Cardiac fibroblast (primary cell): ENCODE measurements at regions not wholly inside any gene's neighbourhood (a gene's known extent, or its start where the extent isn't known, plus 50 kb on each side); places are given as distances from the start of the nearest gene placed in this dataset.

ENCODE experiments used
- DNase-seq, 2 donors: peaks; one replicate each; pipeline versions ENCODE4 v3.0.0 to v3.0.0-alpha.2; 2010; ENCODE audit warnings: low read depth in 2 of 2
- H3K4me3 ChIP-seq, 2 donors: replicated peaks in 1 of 2; 1 replicate in 1 of 2; 2 replicates in 1 of 2; pipeline ENCODE4 v1.5.1; 2011; ENCODE audit warnings: low read depth in 2 of 2, low read length in 2 of 2, mild to moderate bottlenecking in 2 of 2, moderate library complexity in 1 of 2
- TF ChIP-seq, protein P1 (sequence below): IDR thresholded peaks from one replicate; pipeline ENCODE4 v1.5.1; 2011; ENCODE audit warnings: low read depth, mild to moderate bottlenecking, low read length, inconsistent platforms

DNA sequence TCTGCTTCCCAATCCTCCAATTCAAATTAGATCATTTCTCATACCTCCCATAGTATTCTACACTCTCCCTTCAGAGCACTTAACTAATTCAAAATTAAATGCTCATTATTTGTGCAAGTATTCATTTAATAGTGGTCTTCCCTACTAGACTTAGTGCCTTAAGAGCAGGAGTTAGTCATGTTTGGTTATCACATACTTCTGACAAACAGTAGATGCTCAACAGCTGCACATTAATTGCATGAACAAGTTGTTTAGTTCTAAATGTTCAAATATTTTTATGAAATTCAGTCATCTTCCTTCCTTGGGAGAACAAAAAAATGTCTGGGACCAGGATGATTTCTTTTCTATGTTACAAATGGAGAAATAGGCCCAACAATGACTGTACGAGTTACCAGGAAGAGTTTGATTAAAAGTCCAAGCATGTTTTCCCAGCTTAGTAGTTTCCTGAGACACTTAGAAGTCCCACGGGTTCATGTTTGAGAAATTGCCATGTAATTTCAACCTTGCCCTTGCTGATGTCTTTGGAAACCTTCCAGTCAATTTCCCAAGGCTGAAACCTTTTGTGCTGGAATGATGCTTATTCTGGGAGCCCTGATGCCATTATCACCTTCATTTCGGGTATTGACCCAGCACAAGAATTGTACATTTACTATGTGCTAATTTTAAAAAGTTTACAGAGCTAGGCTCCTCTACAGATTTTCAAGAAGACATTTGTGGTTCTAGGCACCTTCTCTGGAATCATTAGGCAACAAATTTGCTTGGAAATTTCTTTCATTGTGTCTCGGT is 437.9 kb upstream of the PLXNA2 start:
- DNase-seq: peak in 1 of 2 donors; percentile 2
- TF ChIP-seq, protein P1, sequence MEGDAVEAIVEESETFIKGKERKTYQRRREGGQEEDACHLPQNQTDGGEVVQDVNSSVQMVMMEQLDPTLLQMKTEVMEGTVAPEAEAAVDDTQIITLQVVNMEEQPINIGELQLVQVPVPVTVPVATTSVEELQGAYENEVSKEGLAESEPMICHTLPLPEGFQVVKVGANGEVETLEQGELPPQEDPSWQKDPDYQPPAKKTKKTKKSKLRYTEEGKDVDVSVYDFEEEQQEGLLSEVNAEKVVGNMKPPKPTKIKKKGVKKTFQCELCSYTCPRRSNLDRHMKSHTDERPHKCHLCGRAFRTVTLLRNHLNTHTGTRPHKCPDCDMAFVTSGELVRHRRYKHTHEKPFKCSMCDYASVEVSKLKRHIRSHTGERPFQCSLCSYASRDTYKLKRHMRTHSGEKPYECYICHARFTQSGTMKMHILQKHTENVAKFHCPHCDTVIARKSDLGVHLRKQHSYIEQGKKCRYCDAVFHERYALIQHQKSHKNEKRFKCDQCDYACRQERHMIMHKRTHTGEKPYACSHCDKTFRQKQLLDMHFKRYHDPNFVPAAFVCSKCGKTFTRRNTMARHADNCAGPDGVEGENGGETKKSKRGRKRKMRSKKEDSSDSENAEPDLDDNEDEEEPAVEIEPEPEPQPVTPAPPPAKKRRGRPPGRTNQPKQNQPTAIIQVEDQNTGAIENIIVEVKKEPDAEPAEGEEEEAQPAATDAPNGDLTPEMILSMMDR: no peak
- no peak overlapping the region for H3K4me3 ChIP-seq

DNA sequence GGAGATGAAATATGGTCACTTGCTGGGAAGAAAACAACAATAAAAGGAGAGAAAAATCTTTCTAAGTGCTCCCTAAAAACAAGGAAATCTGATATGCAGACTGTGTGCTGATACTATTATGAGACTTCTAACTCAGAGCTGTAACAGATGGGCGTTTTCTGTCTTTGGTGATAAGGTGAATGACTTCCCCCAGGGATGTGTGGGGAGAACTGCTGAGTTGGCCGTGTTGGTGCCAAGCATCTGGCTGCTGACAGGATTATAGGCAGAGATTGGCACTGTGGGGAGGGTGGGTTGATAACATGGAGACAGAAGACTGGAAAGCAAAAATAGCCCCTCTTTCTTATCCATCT is 438.5 kb upstream of the PLXNA2 start:
- DNase-seq: no peak
- TF ChIP-seq, protein P1: no peak
- H3K4me3 ChIP-seq: no peak overlapping the region

DNA sequence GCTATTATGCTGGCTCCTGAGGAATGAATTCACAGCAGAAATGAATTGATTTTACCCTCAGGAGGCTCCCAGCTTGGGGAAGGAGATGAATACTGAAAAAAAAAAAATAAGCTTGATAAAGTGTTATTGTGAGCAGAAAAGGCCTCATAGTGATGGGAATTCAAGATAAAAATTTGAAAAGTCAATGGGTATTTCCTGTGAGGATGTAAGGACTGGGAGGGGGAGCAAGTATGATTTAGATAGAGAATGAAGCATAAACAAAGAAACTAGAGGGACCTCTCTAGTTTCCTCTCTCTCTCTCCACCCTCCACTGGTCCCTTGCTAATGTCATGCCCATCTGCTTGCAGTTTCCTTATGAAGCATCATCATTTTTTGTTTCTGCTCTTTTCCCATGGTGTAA is 439.0 kb upstream of the PLXNA2 start:
- DNase-seq: no peak
- H3K4me3 ChIP-seq: no peak overlapping the region
- TF ChIP-seq, protein P1: no peak

DNA sequence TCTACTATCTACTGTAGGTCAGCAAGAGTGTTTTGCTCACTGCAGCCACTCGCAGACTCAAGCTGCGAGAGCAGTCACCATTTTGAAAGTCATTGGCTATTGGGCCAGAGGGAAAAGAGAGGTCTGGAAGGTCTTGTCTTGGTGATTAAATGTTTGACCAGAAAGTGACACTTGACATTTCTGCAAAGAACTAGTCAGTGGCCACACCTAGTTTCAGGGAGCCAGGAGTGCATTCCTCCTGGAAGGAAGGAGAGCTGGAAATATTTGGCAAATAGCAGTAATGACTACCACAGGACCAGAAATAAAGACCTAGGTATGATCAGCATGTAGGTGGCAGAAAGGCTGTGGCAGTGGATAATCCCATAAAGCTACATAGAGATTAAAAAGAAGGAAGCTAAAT is 440.0 kb upstream of the PLXNA2 start:
- no peak for DNase-seq
- TF ChIP-seq, protein P1: no peak
- no peak overlapping the region for H3K4me3 ChIP-seq

DNA sequence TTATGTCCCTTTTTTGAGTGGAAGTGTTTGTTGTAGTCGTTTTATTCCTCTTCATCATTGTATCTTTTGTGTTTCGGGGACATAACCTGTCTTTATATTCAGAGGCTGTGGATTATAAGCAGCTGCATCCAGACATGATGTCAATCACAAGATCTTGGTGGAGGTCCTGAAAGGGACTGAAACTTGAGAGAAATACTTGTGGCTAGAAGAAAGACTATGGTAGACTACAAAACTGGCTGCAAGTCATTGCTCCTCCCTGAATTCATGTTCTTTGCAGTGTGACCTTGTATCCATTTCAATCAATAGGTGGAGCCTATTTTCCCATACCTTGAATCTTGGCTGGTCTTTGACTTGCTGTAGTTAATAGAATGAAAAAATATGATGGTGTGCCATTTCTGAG is 442.4 kb upstream of the PLXNA2 start:
- no peak for DNase-seq
- H3K4me3 ChIP-seq: no peak overlapping the region
- TF ChIP-seq, protein P1: no peak

DNA sequence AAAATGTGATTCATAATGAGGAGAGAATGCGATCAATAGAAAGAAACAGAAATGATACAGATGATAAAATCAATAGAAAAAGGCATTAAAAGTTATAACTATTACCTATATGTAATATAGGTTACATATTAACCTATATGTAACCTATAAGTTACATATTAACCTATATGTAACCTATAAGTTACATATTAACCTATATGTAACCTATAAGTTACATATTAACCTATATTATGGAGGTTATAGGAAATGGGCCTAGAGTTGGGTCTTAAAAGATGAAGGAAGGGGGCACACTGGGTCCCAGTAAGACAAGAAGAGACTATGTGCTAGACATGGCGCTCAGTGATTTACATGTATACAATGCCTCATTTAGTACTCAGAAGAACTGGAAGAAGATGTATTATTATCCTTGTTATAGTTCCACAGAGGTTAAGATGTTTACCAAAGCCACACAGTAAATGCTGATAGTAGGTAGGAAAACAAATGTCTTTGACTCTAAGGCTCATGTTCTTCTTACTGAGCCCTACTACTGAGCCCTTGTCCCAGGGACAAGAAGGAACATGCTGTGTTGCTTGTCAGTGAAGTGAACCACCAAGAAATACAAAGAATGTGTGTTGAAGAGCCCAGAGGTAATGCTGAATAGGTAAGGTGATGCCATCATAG is 444.6 kb upstream of the PLXNA2 start:
- no peak overlapping the region for H3K4me3 ChIP-seq
- DNase-seq: no peak
- TF ChIP-seq, protein P1: no peak
